PC-3 (cell line): ENCODE measurements at regions not wholly inside any gene's neighbourhood (a gene's known extent, or its start where the extent isn't known, plus 50 kb on each side); places are given as distances from the start of the nearest gene placed in this dataset.
"Not testable (repeated sequence)": the region's sequence is repeated elsewhere in the genome, so short reads cannot be mapped to it uniquely, and the experiment has no call there.

Source experiments
- ATAC-seq: fragments of 200-7000 bp; cut with Tn5 transposase; 2 replicates; pipeline ENCODE4 v1.9.1; 2020; ENCODE audit warnings: mild to moderate bottlenecking, moderate library complexity
- BruUV-seq: library from RNA; stranded (reverse); fragments of 400-500 nt; replicated peaks from 2 replicates; lab custom pipeline; 2021; lab: Mats Ljungman, UMichigan
- CTCF ChIA-PET: fragments of 300-600 bp; sonication (Branson Sonifier 250); formaldehyde crosslinking; loops from one replicate; lab custom pipeline; 2022; ENCODE audit warnings: antibody characterized with exemption; lab: Charles Lee
- POLR2A ChIA-PET: fragments of 300-600 bp; sonication (Branson Sonifier 250); formaldehyde crosslinking; loops from one replicate; lab custom pipeline; 2022; ENCODE audit warnings: antibody characterized with exemption; ENCODE audit not compliant: unreplicated experiment; lab: Charles Lee
- DNase-seq: peaks from one replicate; pipeline ENCODE4 v3.0.0-alpha.2; 2015
- H2AFZ ChIP-seq: fragments of 300-600 bp; sonication (generic); 2 replicates; pipeline ENCODE4 v1.6.0; 2016; ENCODE audit warnings: antibody characterized with exemption, low read length
- H3F3A ChIP-seq: fragments of 300-600 bp; sonication (generic); one replicate; pipeline ENCODE4 v1.6.0; 2017; ENCODE audit warnings: antibody characterized with exemption, low read length, control low read depth, mild to moderate bottlenecking; ENCODE audit not compliant: unreplicated experiment
- H3K27ac ChIP-seq: fragments of 300-600 bp; sonication (generic); 2 replicates; pipeline ENCODE4 v1.5.1; 2016; ENCODE audit warnings: mild to moderate bottlenecking, low read length
- H3K27me3 ChIP-seq: fragments of 300-600 bp; sonication (generic); 2 replicates; pipeline ENCODE4 v1.6.1; 2016; ENCODE audit warnings: low read length, mixed read lengths
- H3K36me3 ChIP-seq: fragments of 300-600 bp; sonication (generic); 2 replicates; pipeline ENCODE4 v1.6.1; 2016; ENCODE audit warnings: low read depth, mixed run types, low read length, mixed read lengths
- H3K4me1 ChIP-seq: fragments of 300-600 bp; sonication (generic); 2 replicates; pipeline ENCODE4 v1.5.1; 2016; ENCODE audit warnings: low read length; ENCODE audit not compliant: insufficient read depth
- H3K4me2 ChIP-seq: fragments of 300-600 bp; sonication (generic); 2 replicates; pipeline ENCODE4 v1.6.0; 2016; ENCODE audit warnings: low read length
- H3K4me3 ChIP-seq: fragments of 300-600 bp; sonication (generic); 2 replicates; pipeline ENCODE4 v1.5.1; 2016; ENCODE audit warnings: mild to moderate bottlenecking, low read length, mixed read lengths
- H3K79me2 ChIP-seq: fragments of 300-600 bp; sonication (generic); 2 replicates; pipeline ENCODE4 v1.6.1; 2017; ENCODE audit warnings: low read length, mixed read lengths
- H3K9ac ChIP-seq: fragments of 300-600 bp; sonication (generic); 2 replicates; pipeline ENCODE4 v1.6.0; 2016; ENCODE audit warnings: mild to moderate bottlenecking, low read length
- H3K9me2 ChIP-seq: fragments of 300-600 bp; sonication (generic); replicated peaks from 2 replicates; pipeline ENCODE4 v1.6.1; 2016; ENCODE audit warnings: mixed run types, low read length, mixed read lengths
- H3K9me3 ChIP-seq: fragments of 300-600 bp; sonication (generic); 2 replicates; pipeline ENCODE4 v1.6.1; 2016; ENCODE audit warnings: low read length, mixed read lengths
- H4K20me1 ChIP-seq: fragments of 300-600 bp; sonication (generic); 2 replicates; pipeline ENCODE4 v1.6.1; 2016; ENCODE audit warnings: low read length, mixed read lengths
- CTCF ChIP-seq: fragments of 300-600 bp; sonication (generic); conservative IDR thresholded peaks from 2 replicates; pipeline ENCODE4 v1.5.1; 2017; ENCODE audit warnings: antibody characterized with exemption, low read depth, mild to moderate bottlenecking, low read length
- EZH2 ChIP-seq: fragments of 300-600 bp; sonication (generic); IDR thresholded peaks from one replicate; pipeline ENCODE4 v1.6.1; 2017; ENCODE audit warnings: antibody characterized with exemption, mild to moderate bottlenecking, low read length; ENCODE audit not compliant: unreplicated experiment
- EZH2phosphoT487 ChIP-seq: fragments of 300-600 bp; sonication (generic); IDR thresholded peaks from 2 replicates; pipeline ENCODE4 v1.6.1; 2018; ENCODE audit warnings: mild to moderate bottlenecking, antibody characterized with exemption, low read length, borderline replicate concordance
- intact Hi-C: fragments of 100-400 bp; cut with micrococcal nuclease; formaldehyde crosslinking; loops from 2 replicates; pipeline ENCODE4 v1.9.0; 2023

GRCh38 chr9:7315746-7316145 lies 483.8 kb downstream of the DMAC1 start:
- H3K9ac ChIP-seq = no peak overlapping the region
- no peaks in the 10 kb centered on the region for H3K9me2 ChIP-seq
- ChIA-PET POLR2A (interaction anchor here (0.6 kb wide), 1 partner anchor 113 kb away, joined by 4 read pairs; no protein-coding TSS in a partner anchor), CTCF (no interaction called here)
- no peaks in the 10 kb centered on the region for H3F3A ChIP-seq
- no peak overlapping the region for H2AFZ ChIP-seq
- intact Hi-C loops = no loop called here
- no peaks in the 10 kb centered on the region for H4K20me1 ChIP-seq
- H3K4me1 ChIP-seq = no peaks in the 10 kb centered on the region
- H3K79me2 ChIP-seq = no peaks in the 10 kb centered on the region
- DNase-seq (no peak), ATAC-seq (no peak)
- H3K36me3 ChIP-seq = no peaks in the 10 kb centered on the region
- no peak for TF ChIP-seq EZH2
- TF ChIP-seq EZH2phosphoT487 = no peak
- TF ChIP-seq CTCF = no peak
- no TSS peak for BruUV-seq
- no peaks in the 10 kb centered on the region for H3K9me3 ChIP-seq
- H3K4me2 ChIP-seq = no peak overlapping the region
- no peak overlapping the region for H3K4me3 ChIP-seq
- no peaks in the 10 kb centered on the region for H3K27me3 ChIP-seq
- no peak overlapping the region for H3K27ac ChIP-seq

- Histone ChIP-seq H3K79me2 (no peaks in the 10 kb centered on the region), H3K9me3 (no peaks in the 10 kb centered on the region), H2AFZ (no peak overlapping the region), H3K9ac (no peak overlapping the region), H3K27me3 (no peaks in the 10 kb centered on the region), H4K20me1 (no peaks in the 10 kb centered on the region), H3K9me2 (no peaks in the 10 kb centered on the region), H3K4me1 (no peaks in the 10 kb centered on the region), H3K4me3 (no peak overlapping the region), H3K4me2 (no peak overlapping the region), H3K36me3 (no peaks in the 10 kb centered on the region), H3K27ac (no peak overlapping the region), H3F3A (no peaks in the 10 kb centered on the region)
- intact Hi-C loops = no loop called here
- CTCF ChIA-PET = no interaction called here
- DNase-seq (no peak), ATAC-seq (no peak)
- TF ChIP-seq CTCF (no peak), EZH2phosphoT487 (no peak), EZH2 (no peak)
- POLR2A ChIA-PET = no interaction called here
- BruUV-seq = no TSS peak
Observed at GRCh38 chr9:7315116-7315515, 484.5 kb downstream of the DMAC1 start.

- no peak overlapping the region for H3K4me2 ChIP-seq
- DNase-seq = no peak
- POLR2A ChIA-PET = no interaction called here
- no peak overlapping the region for H3K9ac ChIP-seq
- CTCF ChIA-PET = no interaction called here
- intact Hi-C loops = no loop called here
- BruUV-seq = no TSS peak
- no peak overlapping the region for H2AFZ ChIP-seq
- no peaks in the 10 kb centered on the region for H3K36me3 ChIP-seq
- no peaks in the 10 kb centered on the region for H3K9me2 ChIP-seq
- H3K27ac ChIP-seq = no peak overlapping the region
- H3K4me1 ChIP-seq = no peaks in the 10 kb centered on the region
- H3K9me3 ChIP-seq = no peaks in the 10 kb centered on the region
- H3K4me3 ChIP-seq = no peak overlapping the region
- no peaks in the 10 kb centered on the region for H4K20me1 ChIP-seq
- no peaks in the 10 kb centered on the region for H3K27me3 ChIP-seq
- H3F3A ChIP-seq = no peaks in the 10 kb centered on the region
- H3K79me2 ChIP-seq = no peaks in the 10 kb centered on the region
- no peak for ATAC-seq
- TF ChIP-seq EZH2 = no peak
- TF ChIP-seq EZH2phosphoT487 = no peak
- no peak for TF ChIP-seq CTCF
Observed at GRCh38 chr9:7313389-7313788, 486.2 kb downstream of the DMAC1 start.

GRCh38 chr9:7309051-7309450 lies 490.5 kb downstream of the DMAC1 start:
- H3K9me2 ChIP-seq, H3K27ac ChIP-seq, POLR2A ChIA-PET, DNase-seq, H3K4me3 ChIP-seq, H3K9me3 ChIP-seq, H3K79me2 ChIP-seq, H3K4me1 ChIP-seq, H4K20me1 ChIP-seq, H3K27me3 ChIP-seq, H3K9ac ChIP-seq, H3K4me2 ChIP-seq, intact Hi-C loops, BruUV-seq, ATAC-seq, H3K36me3 ChIP-seq, H2AFZ ChIP-seq, CTCF ChIA-PET, H3F3A ChIP-seq: not testable (repeated sequence)
